Hepatocyte (in vitro differentiated cells): ENCODE measurements at regions not wholly inside any gene's neighbourhood (a gene's known extent, or its start where the extent isn't known, plus 50 kb on each side); places are given as distances from the start of the nearest gene placed in this dataset.
A peak's percentile ranks its signal among the peaks of the same experiment; 100 is the strongest.

Source experiments
- DNase-seq: peaks from one replicate; pipeline ENCODE4 v3.0.0-alpha.2; 2016; ENCODE audit warnings: low spot score
- H2AFZ ChIP-seq: fragments of 200-600 bp; sonication (generic); 2 replicates; pipeline ENCODE4 v1.6.0; 2016; ENCODE audit warnings: antibody characterized with exemption, mild to moderate bottlenecking
- H3K27ac ChIP-seq: fragments of 200-600 bp; sonication (generic); 2 replicates; pipeline ENCODE4 v1.5.1; 2016; ENCODE audit warnings: mild to moderate bottlenecking
- H3K27me3 ChIP-seq: fragments of 200-600 bp; sonication (generic); 2 replicates; pipeline ENCODE4 v1.6.1; 2016
- H3K36me3 ChIP-seq: fragments of 200-600 bp; sonication (generic); replicated peaks from 2 replicates; pipeline ENCODE4 v1.5.1; 2016; ENCODE audit warnings: low read depth; ENCODE audit not compliant: insufficient read depth
- H3K4me1 ChIP-seq: fragments of 200-600 bp; sonication (generic); 2 replicates; pipeline ENCODE4 v1.5.1; 2016; ENCODE audit warnings: mild to moderate bottlenecking, moderate library complexity; ENCODE audit not compliant: insufficient read depth
- H3K4me2 ChIP-seq: fragments of 200-600 bp; sonication (generic); 2 replicates; pipeline ENCODE4 v1.6.0; 2016
- H3K4me3 ChIP-seq: fragments of 200-600 bp; sonication (generic); 2 replicates; pipeline ENCODE4 v1.5.1; 2016; ENCODE audit warnings: mild to moderate bottlenecking
- H3K79me2 ChIP-seq: fragments of 200-600 bp; sonication (generic); 2 replicates; pipeline ENCODE4 v1.6.0; 2017; ENCODE audit warnings: mild to moderate bottlenecking
- H3K9me2 ChIP-seq: fragments of 200-600 bp; sonication (generic); replicated peaks from 2 replicates; pipeline ENCODE4 v1.6.0; 2017; ENCODE audit warnings: mild to moderate bottlenecking; ENCODE audit not compliant: insufficient read depth
- H3K9me3 ChIP-seq: fragments of 200-600 bp; sonication (generic); 2 replicates; pipeline ENCODE4 v1.5.1; 2016; ENCODE audit warnings: low read depth, mild to moderate bottlenecking
- H4K20me1 ChIP-seq: fragments of 200-600 bp; sonication (generic); 2 replicates; pipeline ENCODE4 v1.6.0; 2016; ENCODE audit warnings: mild to moderate bottlenecking; ENCODE audit not compliant: insufficient read depth, poor library complexity, severe bottlenecking
- CTCF ChIP-seq: fragments of 200-600 bp; sonication (generic); IDR thresholded peaks from 2 replicates; pipeline ENCODE4 v1.5.1; 2016; ENCODE audit warnings: antibody characterized with exemption, mild to moderate bottlenecking; ENCODE audit not compliant: poor library complexity
- EZH2 ChIP-seq: fragments of 200-600 bp; sonication (generic); IDR thresholded peaks from 2 replicates; pipeline ENCODE4 v1.6.1; 2016; ENCODE audit warnings: antibody characterized with exemption, mild to moderate bottlenecking, borderline replicate concordance
- EZH2phosphoT487 ChIP-seq: fragments of 200-600 bp; sonication (generic); IDR thresholded peaks from one replicate; pipeline ENCODE4 v1.6.1; 2018; ENCODE audit warnings: antibody characterized with exemption, mild to moderate bottlenecking, low read depth, moderate library complexity; ENCODE audit not compliant: unreplicated experiment, severe bottlenecking
- WGBS: methylation state at CpG from one replicate; pipeline ENCODE4 v1.1.6; 2016; ENCODE audit warnings: low lambda C conversion rate; ENCODE audit errors: missing lambda C conversion rate; 5-methylcytosine and 5-hydroxymethylcytosine counted together

DNA sequence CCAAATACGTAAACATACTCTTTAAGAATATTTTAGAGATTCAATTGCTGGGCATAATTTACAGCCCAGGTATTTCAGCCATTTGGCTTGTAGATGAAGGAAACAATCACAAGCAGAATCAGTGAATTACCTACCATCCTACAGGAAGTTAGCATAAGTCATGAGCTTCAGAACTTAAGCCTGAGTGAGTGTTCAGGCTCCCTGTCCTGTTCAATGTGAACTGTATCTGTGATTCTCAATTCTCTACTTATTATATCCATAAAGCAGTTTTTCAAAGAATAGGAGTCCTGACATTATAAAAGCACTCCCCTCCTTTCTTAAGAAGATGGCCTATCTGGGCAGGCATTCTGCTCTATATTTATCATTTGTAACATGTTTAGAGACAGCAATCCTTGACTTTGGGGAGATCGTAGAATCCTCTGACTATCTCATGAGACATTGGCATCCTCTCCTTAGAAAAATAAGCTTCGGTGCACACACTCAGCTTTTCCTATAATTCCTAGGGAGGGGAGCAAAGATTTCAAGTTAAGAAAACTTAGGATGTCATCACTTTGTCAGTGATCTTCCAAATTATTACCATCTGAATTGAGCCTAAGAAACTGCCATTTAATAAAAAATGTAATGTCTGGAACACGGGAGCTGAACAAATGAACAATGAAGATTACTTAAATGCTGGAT is 645.2 kb upstream of the IGFBP3 start:
- Histone ChIP-seq H3K27me3 (no peaks in the 10 kb centered on the region), H3K4me3 (no peak overlapping the region), H4K20me1 (no peaks in the 10 kb centered on the region), H3K9me2 (no peaks in the 10 kb centered on the region), H2AFZ (no peak overlapping the region), H3K27ac (peak overlapping the region; percentile 86), H3K4me1 (peaks cover 30% of the 10 kb centered on the region), H3K4me2 (no peak overlapping the region), H3K79me2 (no peaks in the 10 kb centered on the region), H3K9me3 (no peaks in the 10 kb centered on the region), H3K36me3 (no peaks in the 10 kb centered on the region)
- 64% methylated on average over 4 of the region's 4 CpGs for WGBS
- no peak for DNase-seq
- TF ChIP-seq EZH2 (no peak), CTCF (no peak), EZH2phosphoT487 (no peak)

DNA sequence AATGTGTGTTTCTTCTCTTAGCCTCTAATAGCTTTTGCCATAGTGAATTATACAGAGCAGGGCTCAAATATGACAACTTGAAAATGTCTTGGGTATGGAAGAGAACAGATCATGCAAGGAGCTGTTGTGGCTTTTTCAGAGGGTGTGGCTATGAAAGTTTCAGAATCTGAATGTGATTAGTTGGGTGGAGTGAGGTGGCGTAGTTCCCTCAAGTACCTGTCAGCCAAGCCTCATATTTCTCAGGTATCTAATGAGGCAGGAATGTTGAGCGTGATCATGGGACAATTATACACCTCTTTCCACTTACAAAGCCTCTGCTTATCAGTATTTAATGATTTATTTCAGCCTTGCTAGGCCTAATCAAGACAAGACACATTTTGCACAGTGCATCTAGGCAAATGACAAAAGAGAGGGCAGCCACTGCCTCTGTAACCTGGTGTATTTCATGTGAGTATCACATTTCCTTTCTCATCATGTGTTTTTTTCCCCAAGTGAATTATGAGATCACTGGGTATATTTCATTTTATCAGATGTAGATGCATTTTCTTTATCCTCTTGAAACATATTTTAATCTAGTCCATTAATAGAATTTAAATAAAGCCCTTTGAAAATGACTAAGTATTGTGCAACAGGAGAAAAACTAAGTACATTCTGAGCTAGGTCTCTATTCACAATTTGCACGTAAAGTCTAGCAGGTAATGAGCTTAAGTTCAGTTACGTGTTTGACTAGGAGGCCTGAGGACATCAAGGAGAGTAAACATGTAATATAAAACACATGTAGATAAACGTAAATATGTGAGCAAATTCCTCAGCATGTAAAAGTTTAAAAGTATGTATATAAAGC is 644.4 kb upstream of the IGFBP3 start:
- H3K4me2 ChIP-seq: no peak overlapping the region
- H3K79me2 ChIP-seq: no peaks in the 10 kb centered on the region
- H3K36me3 ChIP-seq: no peaks in the 10 kb centered on the region
- H3K9me3 ChIP-seq: no peaks in the 10 kb centered on the region
- no peak for TF ChIP-seq EZH2
- TF ChIP-seq EZH2phosphoT487: no peak
- no peak for TF ChIP-seq CTCF
- no peaks in the 10 kb centered on the region for H4K20me1 ChIP-seq
- no peak overlapping the region for H3K4me3 ChIP-seq
- 54% methylated on average over 5 of the region's 5 CpGs for WGBS
- peak overlapping the region; percentile 86 for H3K27ac ChIP-seq
- H3K4me1 ChIP-seq: peaks cover 30% of the 10 kb centered on the region
- H2AFZ ChIP-seq: no peak overlapping the region
- DNase-seq: peak; percentile 41
- H3K9me2 ChIP-seq: no peaks in the 10 kb centered on the region
- no peaks in the 10 kb centered on the region for H3K27me3 ChIP-seq

- no peak overlapping the region for H3K4me2 ChIP-seq
- no peak for DNase-seq
- 78% methylated on average over 7 of the region's 7 CpGs for WGBS
These were observed 638.2 kb upstream of the IGFBP3 start for GRCh38 chr7:46559194-46559832.

More at GRCh38 chr7:46559194-46559832, 638.2 kb upstream of the IGFBP3 start:
- H3K27ac ChIP-seq: peak overlapping the region; percentile 85
- H3K9me3 ChIP-seq: no peaks in the 10 kb centered on the region
- no peaks in the 10 kb centered on the region for H3K9me2 ChIP-seq
- H3K36me3 ChIP-seq: no peaks in the 10 kb centered on the region
- H2AFZ ChIP-seq: no peak overlapping the region
- no peak overlapping the region for H3K4me3 ChIP-seq
- TF ChIP-seq EZH2phosphoT487 (no peak), CTCF (no peak), EZH2 (no peak)
- H3K4me1 ChIP-seq: peaks cover 30% of the 10 kb centered on the region
- no peaks in the 10 kb centered on the region for H3K79me2 ChIP-seq
- no peaks in the 10 kb centered on the region for H4K20me1 ChIP-seq
- H3K27me3 ChIP-seq: no peaks in the 10 kb centered on the region
